HG03520 (cell line): ENCODE measurements at regions not wholly inside any gene's neighbourhood (a gene's known extent, or its start where the extent isn't known, plus 50 kb on each side); places are given as distances from the start of the nearest gene placed in this dataset.
"Not testable (repeated sequence)": the region's sequence is repeated elsewhere in the genome, so short reads cannot be mapped to it uniquely, and the experiment has no call there.

ENCODE experiments used
- ATAC-seq: cut with Tn5 transposase; IDR thresholded peaks from one replicate; pipeline ENCODE4 v1.9.1; 2021; ENCODE audit warnings: mild to moderate bottlenecking, moderate library complexity; ENCODE audit not compliant: unreplicated experiment

GRCh38 chr7:37545619-37546534 lies 97.2 kb upstream of the ELMO1 start:
- no peak for ATAC-seq

GRCh38 chr7:37546677-37547076 lies 98.0 kb upstream of the ELMO1 start:
- no peak for ATAC-seq

DNA sequence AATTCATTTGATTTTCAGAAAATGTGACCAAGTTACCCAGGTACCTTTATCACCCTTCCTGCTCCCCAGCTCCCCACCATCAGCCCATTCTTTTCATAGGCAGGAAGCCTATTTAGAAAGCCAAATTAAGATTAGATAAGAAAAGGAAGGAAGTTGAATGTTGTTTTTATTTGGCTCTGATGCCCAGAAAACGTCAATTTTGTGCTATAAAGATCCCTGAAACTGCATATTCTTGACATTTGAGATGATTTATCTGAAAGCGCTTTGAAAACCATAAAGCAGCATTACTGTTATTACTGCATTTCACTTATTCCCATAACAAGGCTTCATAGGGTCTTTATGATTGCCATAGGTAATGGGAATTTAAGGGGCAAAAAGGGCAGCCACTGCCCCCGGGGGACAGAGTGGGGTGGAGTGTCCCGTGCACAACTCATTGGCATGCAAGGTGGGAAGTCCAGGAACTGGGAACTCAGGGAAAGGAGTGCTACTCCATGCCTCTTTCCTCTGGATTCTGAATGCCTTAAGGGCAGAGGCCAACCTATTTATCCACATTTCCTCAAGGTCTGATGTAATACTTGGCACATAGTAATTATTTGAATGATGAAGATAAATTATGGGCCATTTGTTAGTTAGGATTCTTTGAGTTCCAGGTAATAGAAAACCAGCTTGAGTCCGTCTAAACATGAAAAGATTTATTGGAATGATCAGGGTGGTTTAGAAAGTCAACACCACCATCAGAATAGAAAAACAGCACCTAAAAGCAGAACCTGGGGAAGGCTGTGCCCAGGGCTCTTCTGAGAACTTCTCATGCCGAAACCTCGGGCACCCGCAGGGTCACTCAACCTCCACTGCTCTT lies 100.6 kb upstream of the ELMO1 start:
- ATAC-seq, result no peak

- no peak for ATAC-seq
Observed at GRCh38 chr7:37550426-37550825, 101.8 kb upstream of the ELMO1 start.

- ATAC-seq, result no peak
Observed at GRCh38 chr7:37550872-37551271, 102.2 kb upstream of the ELMO1 start.

DNA sequence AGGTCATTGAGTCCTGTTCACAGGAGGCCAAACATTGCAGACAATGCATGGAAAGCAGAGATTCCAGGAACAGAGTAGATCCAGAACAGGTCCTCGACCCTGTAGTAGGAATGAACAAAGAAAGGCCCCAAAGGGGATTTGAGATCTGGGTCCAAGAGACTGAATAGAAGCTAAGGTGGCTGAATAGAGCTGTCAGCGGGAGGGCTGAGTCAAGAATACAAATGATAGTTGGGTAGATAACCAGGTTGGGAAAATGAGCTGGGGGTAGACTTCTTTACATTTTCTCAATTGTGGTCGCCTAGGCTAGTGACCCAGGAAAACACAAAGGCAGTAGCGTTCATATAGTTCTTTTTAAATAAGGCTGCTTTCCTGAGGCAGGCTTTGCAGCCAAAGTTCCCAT lies 103.4 kb upstream of the ELMO1 start:
- no peak for ATAC-seq

DNA sequence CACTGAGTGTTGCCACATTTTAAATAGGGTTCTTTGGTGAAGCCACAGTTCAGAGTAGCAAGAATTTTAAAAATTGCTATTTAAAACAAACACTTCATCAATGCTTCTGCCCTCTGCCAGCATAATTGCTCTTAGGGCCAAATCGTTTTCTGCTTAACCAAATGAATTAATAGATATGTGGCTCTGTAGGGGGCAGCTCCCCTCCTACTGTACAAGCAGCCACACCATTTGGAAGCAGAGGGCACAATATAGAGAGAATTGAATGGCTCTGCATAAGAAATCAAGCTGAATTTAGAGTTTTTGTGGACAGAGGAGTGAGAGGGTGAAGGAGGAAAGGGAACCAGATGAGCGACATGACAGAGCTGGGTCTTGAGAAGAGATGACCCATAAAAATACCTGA lies 103.8 kb upstream of the ELMO1 start:
- ATAC-seq, result not testable (repeated sequence)

DNA sequence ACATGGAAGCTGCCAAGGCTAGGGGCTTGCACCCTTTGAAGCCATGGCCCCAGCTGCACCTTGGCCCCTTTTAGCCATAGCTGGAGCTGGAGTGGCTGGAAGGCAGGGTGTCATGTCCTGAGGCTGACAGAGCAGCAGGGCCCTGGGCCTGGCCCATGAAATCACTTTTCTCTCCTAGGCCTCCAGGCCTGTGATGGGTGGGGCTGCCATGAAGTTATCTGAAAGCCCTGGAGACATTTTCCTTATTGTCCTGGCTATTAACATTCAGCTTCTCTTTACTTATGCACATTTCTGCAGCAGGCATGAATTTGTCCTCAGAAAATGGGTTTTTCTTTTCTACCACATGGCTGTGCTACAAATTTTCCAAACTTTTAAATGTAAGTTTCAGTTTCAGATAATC lies 106.9 kb upstream of the ELMO1 start:
- ATAC-seq, result no peak

DNA sequence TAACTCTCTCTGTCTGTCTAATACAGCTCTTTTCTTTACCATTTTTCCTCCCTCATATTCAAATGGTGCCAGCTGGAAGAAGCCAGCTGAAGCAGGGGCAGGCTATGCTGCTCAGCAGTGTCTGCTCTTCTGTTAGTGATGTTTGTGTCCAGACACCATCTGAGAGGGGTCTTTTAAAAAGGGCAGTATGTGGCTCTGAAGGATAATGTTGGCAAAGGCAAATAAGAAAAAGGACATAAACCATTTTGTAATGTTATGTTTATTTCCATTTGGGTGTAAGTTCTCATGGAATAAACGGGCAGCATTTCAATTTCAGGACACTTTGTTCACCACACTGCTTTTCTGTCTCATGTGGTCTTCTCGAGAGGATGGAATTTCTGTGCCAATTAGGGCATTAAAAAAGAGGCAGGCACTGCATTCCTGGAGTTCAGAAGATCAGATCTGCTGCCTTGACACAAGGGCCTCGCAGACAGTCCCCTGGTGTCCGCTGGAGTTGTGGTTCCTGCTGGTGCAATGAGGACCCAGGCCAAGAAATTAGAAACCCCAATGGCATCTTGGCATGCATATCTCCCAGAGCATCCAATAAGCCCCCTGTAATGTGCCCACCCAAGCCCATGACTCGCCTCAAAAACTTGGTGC lies 109.0 kb upstream of the ELMO1 start:
- no peak for ATAC-seq

DNA sequence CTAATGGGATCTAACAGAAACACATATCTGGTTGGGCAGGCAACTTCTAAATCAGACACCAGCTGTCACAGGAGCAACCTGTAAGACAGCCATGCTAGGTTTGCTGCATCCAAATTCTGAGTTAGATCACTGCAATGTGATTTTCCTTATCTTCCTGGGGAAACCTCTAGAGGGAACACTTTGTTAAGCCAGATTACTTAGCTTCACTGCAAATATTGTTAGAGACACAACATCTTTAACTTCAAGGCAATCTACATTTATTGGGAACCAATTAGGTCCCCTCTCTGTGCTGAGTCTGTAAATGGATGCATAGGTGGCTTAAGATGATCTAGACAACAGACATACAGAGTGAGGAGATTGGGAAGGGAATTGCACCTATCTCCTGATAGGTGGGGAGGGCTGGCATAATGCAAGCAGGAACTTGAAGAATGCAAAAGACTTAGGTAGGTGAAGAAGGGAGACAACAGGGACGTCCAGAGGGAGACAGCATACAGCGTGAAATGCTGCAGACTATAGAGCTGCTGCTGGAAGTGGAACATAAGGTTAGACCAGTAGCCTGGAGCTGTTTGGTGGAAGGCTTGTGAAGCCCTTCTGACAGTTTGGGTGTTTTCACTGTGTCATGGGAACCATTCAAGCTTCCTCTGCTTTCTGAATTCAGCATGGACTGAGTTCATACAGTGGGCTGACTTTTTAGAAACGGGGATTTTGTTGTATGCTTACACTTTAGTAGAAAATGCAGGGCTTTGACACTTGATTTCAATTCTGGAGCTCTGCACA lies 109.8 kb upstream of the ELMO1 start:
- no peak for ATAC-seq

DNA sequence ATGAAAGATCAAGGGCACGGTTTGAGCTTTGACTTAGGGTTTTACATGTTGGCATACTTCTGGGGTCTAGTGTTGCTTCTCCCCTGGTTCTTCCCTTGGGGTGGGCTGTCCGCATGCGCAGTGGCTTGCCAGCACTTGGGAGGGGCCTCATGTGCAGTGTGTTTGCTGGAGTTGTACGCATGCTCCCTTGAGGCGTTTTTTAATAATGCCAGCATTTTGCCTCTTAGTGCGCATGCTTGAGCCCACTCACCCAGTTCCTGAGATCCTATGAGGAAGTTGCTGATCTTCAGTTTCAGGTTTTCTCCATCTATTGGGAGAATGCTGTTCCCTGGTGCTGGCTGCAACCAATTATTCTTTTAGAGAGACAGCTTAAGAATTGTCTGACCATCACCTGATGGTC lies 113.4 kb upstream of the GPR141 start:
- ATAC-seq, result no peak

DNA sequence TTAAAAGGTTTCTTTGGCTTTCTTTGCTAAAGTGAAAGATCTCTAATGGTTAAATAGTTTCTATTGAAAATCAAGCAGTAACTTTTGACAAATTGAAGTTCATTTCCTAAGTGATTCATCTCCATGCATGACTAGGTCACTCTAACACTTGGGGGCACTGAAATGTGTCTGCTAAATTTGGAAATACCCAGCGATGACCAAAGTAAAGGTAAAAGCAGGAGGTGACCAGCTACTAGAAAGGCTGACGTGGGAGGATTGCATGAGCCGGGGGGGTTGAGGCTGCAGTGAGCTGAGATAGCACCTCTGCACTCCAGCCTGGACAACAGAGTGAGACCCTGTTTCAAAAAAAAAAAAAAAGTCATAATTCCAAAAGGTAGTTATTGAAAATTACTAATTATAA lies 111.8 kb upstream of the GPR141 start:
- no peak for ATAC-seq

GRCh38 chr7:37577412-37577811 lies 106.2 kb upstream of the GPR141 start:
- ATAC-seq, result no peak

- ATAC-seq, result no peak
Observed at GRCh38 chr7:37577901-37578300, 105.7 kb upstream of the GPR141 start.

DNA sequence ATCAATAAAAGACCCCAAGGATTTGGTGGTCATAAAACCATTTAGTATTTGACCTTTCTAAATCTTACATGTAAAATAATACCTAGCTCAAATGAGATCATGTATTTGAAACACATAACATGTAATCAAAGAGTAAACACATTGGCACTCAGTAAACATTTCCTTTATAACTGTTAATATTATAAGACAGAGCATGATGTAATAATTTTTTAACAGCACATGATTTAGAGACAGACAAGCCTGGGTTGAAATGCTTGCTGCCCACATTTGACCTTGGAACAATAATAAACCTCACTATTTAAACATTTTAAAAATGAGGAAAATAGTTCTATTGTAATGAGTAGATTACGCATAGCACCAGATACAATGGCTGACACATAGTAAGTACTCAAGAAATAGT lies 105.2 kb upstream of the GPR141 start:
- ATAC-seq, result no peak

DNA sequence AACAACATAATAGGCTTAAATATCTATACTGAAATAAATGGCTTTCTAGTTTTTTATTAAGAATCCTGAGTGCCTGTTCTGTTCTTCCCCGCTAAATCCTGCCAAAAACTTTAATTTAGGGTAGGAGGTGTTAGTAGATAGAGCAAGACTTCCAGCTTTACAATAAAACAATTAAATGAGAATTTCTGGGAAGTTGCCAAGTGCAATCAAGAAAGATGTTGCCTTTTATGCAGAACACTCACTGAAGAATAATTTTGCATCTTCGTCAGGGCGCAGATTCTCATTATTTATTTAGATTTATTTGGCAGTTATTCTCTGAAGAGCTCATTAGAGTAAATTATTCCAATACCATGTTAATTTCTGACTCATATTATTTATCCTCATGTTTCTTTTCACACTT lies 103.2 kb upstream of the GPR141 start:
- ATAC-seq, result no peak

DNA sequence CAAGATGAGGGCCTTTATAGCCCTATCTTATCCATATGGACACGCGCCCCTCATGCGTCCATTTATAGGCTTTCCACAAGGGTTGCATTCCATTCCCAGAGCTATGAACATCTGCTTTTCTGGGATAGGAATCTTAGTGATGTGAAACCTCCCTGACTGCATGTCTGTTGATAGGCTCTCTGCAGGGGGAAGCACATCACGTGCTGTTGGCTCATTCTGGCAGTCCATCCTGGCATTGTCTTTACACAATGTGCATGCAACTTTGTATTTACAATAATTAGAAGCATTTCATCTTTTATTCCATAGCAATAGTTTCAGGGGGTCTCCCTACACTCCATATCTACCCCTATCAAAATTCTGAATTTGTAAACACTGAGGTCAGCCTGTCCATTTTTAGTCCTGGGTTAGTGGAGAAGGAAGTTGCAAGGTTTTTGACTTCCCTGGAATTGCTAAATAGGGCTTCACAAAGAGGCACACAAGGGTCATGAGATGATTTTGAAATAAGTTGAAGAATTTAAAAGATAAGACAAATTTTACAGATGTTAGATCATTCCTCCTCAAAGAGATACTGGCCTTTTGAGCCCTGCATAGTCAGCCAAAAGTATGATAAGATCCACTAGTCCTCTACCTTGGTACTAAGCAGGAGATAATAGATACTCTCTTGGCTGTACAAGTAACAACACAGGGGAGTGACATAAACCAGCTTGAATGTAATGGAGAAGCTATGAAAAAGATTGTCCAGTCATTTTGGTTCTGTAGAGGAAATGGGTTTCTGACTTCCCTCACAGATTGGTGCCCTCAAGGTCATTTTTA lies 98.7 kb upstream of the GPR141 start:
- not testable (repeated sequence) for ATAC-seq

DNA sequence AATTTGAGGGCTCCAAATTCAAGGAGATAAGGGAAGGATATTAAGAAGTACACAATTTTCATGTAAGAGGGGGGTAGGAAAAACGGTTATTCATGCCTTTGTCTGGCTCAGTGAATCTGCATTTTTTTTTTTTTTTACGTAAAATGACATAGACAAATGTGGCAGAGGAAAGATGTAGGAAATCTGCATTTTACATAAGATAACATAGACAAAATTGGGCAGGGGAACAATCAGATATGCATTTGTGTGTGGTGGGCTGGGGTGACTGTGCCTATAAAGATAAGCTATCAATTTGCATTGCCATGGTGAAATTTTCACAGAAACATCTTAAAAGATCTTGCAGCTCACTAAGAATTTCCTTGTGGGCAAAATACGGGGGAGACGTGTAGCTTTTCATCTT lies 92.7 kb upstream of the GPR141 start:
- no peak for ATAC-seq

DNA sequence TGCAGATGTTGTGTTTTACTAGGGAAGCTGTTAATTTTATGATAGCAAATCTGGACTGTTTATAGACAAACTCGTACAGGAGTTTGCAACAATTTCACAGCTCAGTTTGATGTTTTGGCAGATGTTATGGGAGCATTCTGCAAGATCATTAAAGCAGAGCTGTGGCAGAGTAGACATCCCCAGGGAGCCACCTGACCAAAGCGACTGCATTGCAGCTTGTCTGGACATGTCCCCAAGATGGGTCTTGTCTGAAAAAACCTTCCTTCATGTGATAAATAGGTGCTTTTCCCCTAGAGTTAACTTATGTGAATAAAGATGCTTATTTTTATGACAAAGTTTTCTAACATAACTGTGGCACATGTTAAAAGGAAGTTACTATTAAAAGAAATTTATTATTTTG lies 91.2 kb upstream of the GPR141 start:
- ATAC-seq, result no peak

DNA sequence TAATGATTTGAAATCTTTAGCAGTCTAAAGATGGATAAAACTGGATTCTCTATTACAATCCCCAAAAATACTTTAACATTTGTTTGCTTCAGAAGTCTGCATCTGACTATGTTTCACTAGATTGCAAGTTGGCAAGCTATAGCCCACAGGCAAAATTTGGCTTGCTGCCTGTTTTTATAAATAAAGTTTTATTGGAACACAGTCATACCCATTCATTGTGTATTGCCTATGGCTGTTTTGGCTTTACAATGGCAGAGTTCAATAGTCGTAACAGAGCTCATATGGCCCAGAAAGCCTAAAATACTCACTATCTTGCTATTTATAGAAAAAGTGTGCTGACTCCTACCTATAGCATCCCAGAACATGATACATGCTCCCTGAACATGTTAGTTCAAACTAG lies 89.0 kb upstream of the GPR141 start:
- no peak for ATAC-seq
